ENCODE measurements at regions not wholly inside any gene's neighbourhood (a gene's known extent, or its start where the extent isn't known, plus 50 kb on each side); places are given as distances from the start of the nearest gene placed in this dataset.

DNA sequence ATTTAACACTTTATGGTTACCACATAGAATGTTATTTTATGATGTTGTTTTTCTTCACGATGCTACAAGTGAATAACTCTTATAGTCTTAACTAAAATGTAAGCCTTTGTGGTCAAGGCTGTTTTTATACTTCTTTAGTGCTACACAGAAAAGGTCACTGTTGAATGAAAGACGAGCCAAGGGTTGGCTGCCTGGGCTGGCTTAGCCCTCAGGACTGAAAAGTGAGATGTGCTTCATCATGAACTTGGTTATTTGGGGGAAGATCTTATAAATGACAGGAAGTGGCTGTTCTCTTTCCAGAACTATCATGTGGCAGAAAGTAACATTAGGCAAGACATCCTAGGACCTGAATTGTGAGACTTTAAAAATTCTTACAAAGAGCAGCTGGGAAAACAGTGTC lies 404.0 kb downstream of the BTBD3 start:
- Histone ChIP-seq H2BK120ac (replicated peaks; ENCODE audit: low read depth, low read length) (no peak overlapping the region), H4K91ac (replicated peaks; ENCODE audit: insufficient read length, low read length) (no peak overlapping the region), H2BK20ac (ENCODE audit: low read length) (no peak overlapping the region), H3K79me1 (ENCODE audit: low read depth, low read length) (no peaks in the 10 kb centered on the region), H3K36me3 (ENCODE audit: control insufficient read depth in 2 of 4, insufficient read depth in 4 of 4, low read length in 3 of 4) (no peaks in the 10 kb centered on the region), H2BK15ac (ENCODE audit: low read length) (no peak overlapping the region), H3K18ac (ENCODE audit: extremely low read depth, low read length) (no peak overlapping the region), H2BK5ac (ENCODE audit: low read depth, low read length) (no peak overlapping the region), H3K9me3 (ENCODE audit: insufficient read depth in 2 of 2, low read depth in 1 of 2, low read length in 1 of 2) (no peaks in the 10 kb centered on the region), H3K9ac (replicated peaks in 1 of 4; ENCODE audit: extremely low read depth in 1 of 4, low read depth in 3 of 4, low read length in 3 of 4) (no peak overlapping the region), H3K27me3 (replicated peaks in 1 of 4; ENCODE audit: control insufficient read depth in 3 of 4, extremely low read depth in 1 of 4, insufficient read depth in 3 of 4, low read length in 3 of 4) (no peaks in the 10 kb centered on the region), H2AK5ac (ENCODE audit: low read depth, low read length) (no peak overlapping the region), H4K20me1 (replicated peaks in 1 of 2; ENCODE audit: control insufficient read depth in 1 of 2, insufficient read depth in 2 of 2, low read length in 2 of 2) (no peaks in the 10 kb centered on the region), H3K27ac (ENCODE audit: low read depth, low read length) (no peak overlapping the region), H3K4ac (replicated peaks; ENCODE audit: insufficient read length, low read depth, low read length) (no peak overlapping the region), H3K4me2 (ENCODE audit: insufficient read depth in 1 of 2, low read depth in 2 of 2, low read length in 2 of 2) (no peak overlapping the region), H2AFZ (ENCODE audit: low read length) (no peak overlapping the region), H3K23ac (ENCODE audit: insufficient read length) (no peak overlapping the region), H3K14ac (ENCODE audit: insufficient read length) (no peak overlapping the region), H3K79me2 (ENCODE audit: control insufficient read depth in 1 of 2, insufficient read depth in 2 of 2, low read length in 2 of 2) (no peaks in the 10 kb centered on the region), H3K23me2 (ENCODE audit: low read depth, low read length) (no peaks in the 10 kb centered on the region), H2BK12ac (ENCODE audit: low read depth, low read length) (no peak overlapping the region), H3K4me1 (replicated peaks in 1 of 4; ENCODE audit: control insufficient read depth in 3 of 4, insufficient read depth in 4 of 4, low read length in 3 of 4) (no peaks in the 10 kb centered on the region), H3K4me3 (ENCODE audit: extremely low read depth in 1 of 4, insufficient read depth in 2 of 4, low read depth in 3 of 4, low read length in 4 of 4) (no peak overlapping the region), H4K8ac (ENCODE audit: extremely low read depth, insufficient read depth, low read length) (no peak overlapping the region), H4K5ac (ENCODE audit: insufficient read length, low read depth, low read length) (no peak overlapping the region), H3K56ac (replicated peaks; ENCODE audit: insufficient read length, low read depth, low read length) (no peak overlapping the region)
- no peak for DNase-seq (ENCODE audit: low read depth in 1 of 2, low spot score in 2 of 2)
- 91% methylated on average over 2 of the region's 2 CpGs; no CpG with 5 or more reads in 1 of the 2 experiments for WGBS, 2 experiments (ENCODE audit: extremely low coverage in 1 of 2, insufficient coverage in 1 of 2, insufficient read length in 1 of 2, insufficient replicate concordance in 2 of 2, low coverage in 1 of 2, low lambda C conversion rate in 2 of 2, missing lambda C conversion rate in 1 of 2)
- ChIA-PET CTCF (ENCODE audit: partially characterized antibody) (interaction anchor here (0.9 to 1.4 kb wide), 2 partner anchors 12 to 310 kb away, joined by 3 read pairs; no protein-coding TSS in a partner anchor), POLR2A (ENCODE audit: partially characterized antibody) (no interaction called here)
- FAIRE-seq = no peak
- TF ChIP-seq POLR2AphosphoS5 (IDR thresholded peaks at IDR 0.05; ENCODE audit: low read depth, low read length) = no peak
- TF ChIP-seq KDM4A (IDR thresholded peaks at IDR 0.05; ENCODE audit: low read depth, low read length, severe bottlenecking) = no peak
- no peak for TF ChIP-seq CREB1 (IDR thresholded peaks at IDR 0.05)
- TF ChIP-seq SIX5 (IDR thresholded peaks at IDR 0.05; ENCODE audit: low read depth, low read length) = no peak
- no peak for TF ChIP-seq BRCA1 (IDR thresholded peaks at IDR 0.05; ENCODE audit: low read depth, low read length)

All from H1 (cell line).